ENCODE measurements at regions not wholly inside any gene's neighbourhood (a gene's known extent, or its start where the extent isn't known, plus 50 kb on each side); places are given as distances from the start of the nearest gene placed in this dataset.

GRCh38 chr5:111582451-111582850, 70.1 kb upstream of the STARD4 start (continued):
- no peak for TF ChIP-seq NKRF (conservative IDR thresholded peaks at IDR 0.05)
- TF ChIP-seq POU2F2 (IDR thresholded peaks at IDR 0.05; ENCODE audit: borderline replicate concordance, low read depth, low read length) = no peak
- TF ChIP-seq ATF3 (IDR thresholded peaks at IDR 0.05; ENCODE audit: borderline replicate concordance, extremely low read depth, low read depth, low read length) = no peak
- no peak for TF ChIP-seq TAF1 (IDR thresholded peaks at IDR 0.05; ENCODE audit: borderline replicate concordance, low read depth, low read length)

- Histone ChIP-seq H3K79me2 (ENCODE audit: control insufficient read depth, insufficient read depth, low read length) (no peaks in the 10 kb centered on the region), H3K4me1 (ENCODE audit: control insufficient read depth, insufficient read depth, low read length) (no peaks in the 10 kb centered on the region), H3K36me3 (ENCODE audit: control insufficient read depth in 2 of 2, insufficient read depth in 2 of 2, low read length in 1 of 2) (no peaks in the 10 kb centered on the region), H4K20me1 (ENCODE audit: control insufficient read depth, insufficient read depth) (no peaks in the 10 kb centered on the region), H3K27ac (ENCODE audit: control insufficient read depth, insufficient read depth) (no peak overlapping the region), H3K4me3 (no peak overlapping the region), H3K4me2 (ENCODE audit: control insufficient read depth, insufficient read depth) (no peak overlapping the region), H3K9me3 (replicated peaks; ENCODE audit: control insufficient read depth, insufficient read depth, low read length) (no peaks in the 10 kb centered on the region; the same call in 2 of the 3 replicates), H2AFZ (ENCODE audit: control insufficient read depth, low read depth, low read length) (no peak overlapping the region), H3K9ac (ENCODE audit: control insufficient read depth, insufficient read depth, low read length) (no peak overlapping the region), H3K27me3 (replicated peaks in 1 of 2; ENCODE audit: control insufficient read depth in 2 of 2, insufficient read depth in 2 of 2, low read length in 1 of 2) (no peaks in the 10 kb centered on the region)
- intact Hi-C loops (cut with micrococcal nuclease; ENCODE audit: unreplicated experiment) = no loop called here
- ATAC-seq (no peak), DNase-seq (ENCODE audit: low read depth, low spot score) (no peak), FAIRE-seq (no peak)
- ChIA-PET CTCF (interaction anchor here (0.6 kb wide), 1 partner anchor 239 kb away, joined by 3 read pairs; no protein-coding TSS in a partner anchor), RAD21 (ENCODE audit: unreplicated experiment) (no interaction called here), POLR2A (no interaction called here), SMC1A (ENCODE audit: uncharacterized antibody, unreplicated experiment) (no interaction called here)
- in situ Hi-C loops (cut with MboI) = no loop called here
- BruUV-seq (replicated peaks) = no TSS peak
- TF ChIP-seq, protein P1, sequence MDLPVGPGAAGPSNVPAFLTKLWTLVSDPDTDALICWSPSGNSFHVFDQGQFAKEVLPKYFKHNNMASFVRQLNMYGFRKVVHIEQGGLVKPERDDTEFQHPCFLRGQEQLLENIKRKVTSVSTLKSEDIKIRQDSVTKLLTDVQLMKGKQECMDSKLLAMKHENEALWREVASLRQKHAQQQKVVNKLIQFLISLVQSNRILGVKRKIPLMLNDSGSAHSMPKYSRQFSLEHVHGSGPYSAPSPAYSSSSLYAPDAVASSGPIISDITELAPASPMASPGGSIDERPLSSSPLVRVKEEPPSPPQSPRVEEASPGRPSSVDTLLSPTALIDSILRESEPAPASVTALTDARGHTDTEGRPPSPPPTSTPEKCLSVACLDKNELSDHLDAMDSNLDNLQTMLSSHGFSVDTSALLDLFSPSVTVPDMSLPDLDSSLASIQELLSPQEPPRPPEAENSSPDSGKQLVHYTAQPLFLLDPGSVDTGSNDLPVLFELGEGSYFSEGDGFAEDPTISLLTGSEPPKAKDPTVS (IDR thresholded peaks at IDR 0.05; ENCODE audit: low read depth, low read length) = no peak
- TF ChIP-seq YY1 (IDR thresholded peaks at IDR 0.05; ENCODE audit: low read depth, low read length) (no peak), BMI1 (IDR thresholded peaks at IDR 0.05; ENCODE audit: borderline replicate concordance) (no peak), NBN (IDR thresholded peaks at IDR 0.05) (no peak), SMARCA5 (IDR thresholded peaks at IDR 0.05) (no peak), NKRF (conservative IDR thresholded peaks at IDR 0.05) (no peak), NR2C1 (IDR thresholded peaks at IDR 0.05) (no peak)
- TF ChIP-seq, protein P2, sequence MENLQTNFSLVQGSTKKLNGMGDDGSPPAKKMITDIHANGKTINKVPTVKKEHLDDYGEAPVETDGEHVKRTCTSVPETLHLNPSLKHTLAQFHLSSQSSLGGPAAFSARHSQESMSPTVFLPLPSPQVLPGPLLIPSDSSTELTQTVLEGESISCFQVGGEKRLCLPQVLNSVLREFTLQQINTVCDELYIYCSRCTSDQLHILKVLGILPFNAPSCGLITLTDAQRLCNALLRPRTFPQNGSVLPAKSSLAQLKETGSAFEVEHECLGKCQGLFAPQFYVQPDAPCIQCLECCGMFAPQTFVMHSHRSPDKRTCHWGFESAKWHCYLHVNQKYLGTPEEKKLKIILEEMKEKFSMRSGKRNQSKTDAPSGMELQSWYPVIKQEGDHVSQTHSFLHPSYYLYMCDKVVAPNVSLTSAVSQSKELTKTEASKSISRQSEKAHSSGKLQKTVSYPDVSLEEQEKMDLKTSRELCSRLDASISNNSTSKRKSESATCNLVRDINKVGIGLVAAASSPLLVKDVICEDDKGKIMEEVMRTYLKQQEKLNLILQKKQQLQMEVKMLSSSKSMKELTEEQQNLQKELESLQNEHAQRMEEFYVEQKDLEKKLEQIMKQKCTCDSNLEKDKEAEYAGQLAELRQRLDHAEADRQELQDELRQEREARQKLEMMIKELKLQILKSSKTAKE (IDR thresholded peaks at IDR 0.05; ENCODE audit: low read depth, poor library complexity, severe bottlenecking) = no peak
- TF ChIP-seq, protein P3, sequence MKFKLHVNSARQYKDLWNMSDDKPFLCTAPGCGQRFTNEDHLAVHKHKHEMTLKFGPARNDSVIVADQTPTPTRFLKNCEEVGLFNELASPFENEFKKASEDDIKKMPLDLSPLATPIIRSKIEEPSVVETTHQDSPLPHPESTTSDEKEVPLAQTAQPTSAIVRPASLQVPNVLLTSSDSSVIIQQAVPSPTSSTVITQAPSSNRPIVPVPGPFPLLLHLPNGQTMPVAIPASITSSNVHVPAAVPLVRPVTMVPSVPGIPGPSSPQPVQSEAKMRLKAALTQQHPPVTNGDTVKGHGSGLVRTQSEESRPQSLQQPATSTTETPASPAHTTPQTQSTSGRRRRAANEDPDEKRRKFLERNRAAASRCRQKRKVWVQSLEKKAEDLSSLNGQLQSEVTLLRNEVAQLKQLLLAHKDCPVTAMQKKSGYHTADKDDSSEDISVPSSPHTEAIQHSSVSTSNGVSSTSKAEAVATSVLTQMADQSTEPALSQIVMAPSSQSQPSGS (IDR thresholded peaks at IDR 0.05; ENCODE audit: low read length) = no peak
Measured at GRCh38 chr5:111580956-111581355, 68.6 kb upstream of the STARD4 start.
